Suprapubic skin (tissue), 3 donors: ENCODE measurements at regions not wholly inside any gene's neighbourhood (a gene's known extent, or its start where the extent isn't known, plus 50 kb on each side); places are given as distances from the start of the nearest gene placed in this dataset.
"Not testable (repeated sequence)": the region's sequence is repeated elsewhere in the genome, so short reads cannot be mapped to it uniquely, and the experiment has no call there.

ENCODE experiments used
- EP300 ChIP-seq: sonication (generic); formaldehyde crosslinking; IDR thresholded peaks from one replicate; pipeline ENCODE4 v1.6.1; 2017; ENCODE audit warnings: antibody characterized with exemption
- POLR2A ChIP-seq, 2 donors: fragments of 450-650 bp; IDR thresholded peaks; one replicate each; pipeline ENCODE4 v1.6.1; 2017; ENCODE audit warnings: antibody characterized with exemption in 2 of 2, mild to moderate bottlenecking in 2 of 2, moderate library complexity in 2 of 2
- TF ChIP-seq, protein P1 (sequence below), 2 donors: fragments of 200-600 bp in 1 of 2; fragments of 450-650 bp in 1 of 2; sonication (generic) in 1 of 2; IDR thresholded peaks; one replicate each; pipeline ENCODE4 v1.5.1; 2016 to 2019; ENCODE audit warnings: antibody characterized with exemption in 2 of 2, mild to moderate bottlenecking in 1 of 2, moderate library complexity in 1 of 2

DNA sequence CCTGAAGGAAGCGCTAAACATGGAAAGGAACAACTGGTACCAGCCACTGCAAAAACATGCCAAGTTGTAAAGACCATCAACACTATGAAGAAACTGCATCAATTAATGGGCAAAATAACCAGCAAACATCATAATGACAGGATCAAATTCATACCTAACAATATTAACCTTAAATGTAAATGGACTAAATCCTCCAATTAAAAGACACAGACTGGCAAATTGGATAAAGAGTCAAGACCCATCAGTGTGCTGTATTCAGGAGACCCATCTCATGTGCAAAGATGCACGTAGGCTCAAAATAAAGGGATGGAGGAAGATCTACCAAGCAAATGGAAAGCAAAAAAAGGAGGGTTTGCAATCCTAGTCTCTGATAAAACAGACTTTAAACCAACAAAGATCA, 111.3 kb upstream of the PIK3R1 start:
- not testable (repeated sequence) for TF ChIP-seq POLR2A (IDR thresholded peaks at IDR 0.05); EP300
- TF ChIP-seq, protein P1, sequence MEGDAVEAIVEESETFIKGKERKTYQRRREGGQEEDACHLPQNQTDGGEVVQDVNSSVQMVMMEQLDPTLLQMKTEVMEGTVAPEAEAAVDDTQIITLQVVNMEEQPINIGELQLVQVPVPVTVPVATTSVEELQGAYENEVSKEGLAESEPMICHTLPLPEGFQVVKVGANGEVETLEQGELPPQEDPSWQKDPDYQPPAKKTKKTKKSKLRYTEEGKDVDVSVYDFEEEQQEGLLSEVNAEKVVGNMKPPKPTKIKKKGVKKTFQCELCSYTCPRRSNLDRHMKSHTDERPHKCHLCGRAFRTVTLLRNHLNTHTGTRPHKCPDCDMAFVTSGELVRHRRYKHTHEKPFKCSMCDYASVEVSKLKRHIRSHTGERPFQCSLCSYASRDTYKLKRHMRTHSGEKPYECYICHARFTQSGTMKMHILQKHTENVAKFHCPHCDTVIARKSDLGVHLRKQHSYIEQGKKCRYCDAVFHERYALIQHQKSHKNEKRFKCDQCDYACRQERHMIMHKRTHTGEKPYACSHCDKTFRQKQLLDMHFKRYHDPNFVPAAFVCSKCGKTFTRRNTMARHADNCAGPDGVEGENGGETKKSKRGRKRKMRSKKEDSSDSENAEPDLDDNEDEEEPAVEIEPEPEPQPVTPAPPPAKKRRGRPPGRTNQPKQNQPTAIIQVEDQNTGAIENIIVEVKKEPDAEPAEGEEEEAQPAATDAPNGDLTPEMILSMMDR (IDR thresholded peaks at IDR 0.05), result not testable (repeated sequence)
